Panc1 (cell line): ENCODE measurements at regions not wholly inside any gene's neighbourhood (a gene's known extent, or its start where the extent isn't known, plus 50 kb on each side); places are given as distances from the start of the nearest gene placed in this dataset.

Experiments
- ATAC-seq: fragments of 200-7000 bp; cut with Tn5 transposase; 2 replicates; pipeline ENCODE4 v1.9.1; 2020; ENCODE audit warnings: mild to moderate bottlenecking, moderate library complexity
- BruUV-seq: library from RNA; stranded (reverse); fragments of 400-500 nt; replicated peaks from 2 replicates; lab custom pipeline; 2021; lab: Mats Ljungman, UMichigan
- CTCF ChIA-PET: fragments of 300-600 bp; sonication (Branson Sonifier 250); formaldehyde crosslinking; loops from one replicate; lab custom pipeline; 2022; ENCODE audit warnings: antibody characterized with exemption; lab: Charles Lee
- POLR2A ChIA-PET: fragments of 300-600 bp; sonication (Branson Sonifier 250); formaldehyde crosslinking; loops from one replicate; lab custom pipeline; 2022; ENCODE audit warnings: antibody characterized with exemption; lab: Charles Lee
- DNase-seq: peaks from one replicate; pipeline ENCODE4 v3.0.0-alpha.2; 2010; ENCODE audit warnings: low read depth, low spot score
- H3K27ac ChIP-seq: 2 replicates; pipeline ENCODE4 v1.5.1; 2011; ENCODE audit warnings: mild to moderate bottlenecking, low read length, inconsistent platforms
- H3K27me3 ChIP-seq: fragments of 200-500 bp; sonication (Bioruptor generic); 2 replicates; pipeline ENCODE4 v1.6.0; 2014; ENCODE audit warnings: low read length, inconsistent platforms; ENCODE audit not compliant: control insufficient read depth, insufficient read depth
- H3K36me3 ChIP-seq: fragments of 200-500 bp; sonication (Bioruptor generic); 2 replicates; pipeline ENCODE4 v1.5.1; 2014; ENCODE audit warnings: inconsistent platforms, mild to moderate bottlenecking, low read length, moderate library complexity; ENCODE audit not compliant: control insufficient read depth, insufficient read depth
- H3K4me1 ChIP-seq: 2 replicates; pipeline ENCODE4 v1.5.1; 2011; ENCODE audit warnings: inconsistent platforms, mild to moderate bottlenecking, low read length, moderate library complexity; ENCODE audit not compliant: control insufficient read depth, insufficient read depth
- H3K4me3 ChIP-seq, 2 experiments: 2 replicates each; pipeline ENCODE4 v1.5.1; 2011 to 2012; ENCODE audit warnings: low read depth in 2 of 2, low read length in 2 of 2, mild to moderate bottlenecking in 2 of 2, inconsistent platforms in 1 of 2, moderate library complexity in 1 of 2
- H3K9me3 ChIP-seq: fragments of 200-500 bp; sonication (Bioruptor generic); 2 replicates; pipeline ENCODE4 v1.5.1; 2014; ENCODE audit warnings: low read depth, mild to moderate bottlenecking, inconsistent platforms, low read length, moderate library complexity; ENCODE audit not compliant: control insufficient read depth, insufficient read depth
- CTCF ChIP-seq: fragments of 450-650 bp; IDR thresholded peaks from 2 replicates; pipeline ENCODE4 v1.5.1; 2017; ENCODE audit warnings: mild to moderate bottlenecking
- POLR2AphosphoS5 ChIP-seq: IDR thresholded peaks from 2 replicates; pipeline ENCODE4 v1.6.1; 2012; ENCODE audit warnings: mild to moderate bottlenecking, low read depth, low read length, moderate library complexity
- REST ChIP-seq, 2 experiments: IDR thresholded peaks; 2 replicates each; pipeline ENCODE4 v1.6.1; 2011 to 2012; ENCODE audit warnings: low read depth in 2 of 2, control low read depth in 1 of 2, low read length in 1 of 2, mild to moderate bottlenecking in 1 of 2, moderate library complexity in 1 of 2; ENCODE audit not compliant: insufficient read depth in 1 of 2
- SIN3A ChIP-seq: IDR thresholded peaks from 2 replicates; pipeline ENCODE4 v1.6.1; 2012; ENCODE audit warnings: low read depth, mild to moderate bottlenecking, low read length, moderate library complexity, borderline replicate concordance; ENCODE audit not compliant: insufficient read depth
- TCF7L2 ChIP-seq: IDR thresholded peaks from 2 replicates; pipeline ENCODE4 v1.6.1; 2011; ENCODE audit warnings: mild to moderate bottlenecking, low read depth, low read length, inconsistent platforms
- in situ Hi-C: cut with HindIII; loops from 2 replicates; pipeline ENCODE4 v1.10.0; 2016; ENCODE audit warnings: low sequenced_read_pairs, low pct_unique_long_range_greater_than_20kb
- intact Hi-C: fragments of 100-400 bp; cut with micrococcal nuclease; formaldehyde crosslinking; loops from one replicate; pipeline ENCODE4 v1.10.0; 2022; ENCODE audit not compliant: unreplicated experiment

GRCh38 chr14:36429692-36430091 is 90.3 kb downstream of the NKX2-1 start:
- POLR2A ChIA-PET: no interaction called here
- Histone ChIP-seq H3K4me3 (no peak overlapping the region), H3K36me3 (no peaks in the 10 kb centered on the region), H3K9me3 (no peaks in the 10 kb centered on the region), H3K4me1 (no peaks in the 10 kb centered on the region), H3K27ac (no peak overlapping the region), H3K27me3 (no peaks in the 10 kb centered on the region)
- BruUV-seq: no TSS peak
- TF ChIP-seq REST (IDR thresholded peaks at IDR 0.05; ENCODE audit: insufficient read depth in 1 of 2, low read depth in 2 of 2, low read length in 1 of 2) (no peak), TCF7L2 (no peak), POLR2AphosphoS5 (no peak), SIN3A (no peak), CTCF (no peak)
- ATAC-seq (no peak), DNase-seq (no peak)
- CTCF ChIA-PET: no interaction called here
- intact Hi-C loops (no loop called here), in situ Hi-C loops (no loop called here)

- H3K27ac ChIP-seq: no peak overlapping the region
- TF ChIP-seq POLR2AphosphoS5 (no peak), CTCF (no peak)
- ATAC-seq (no peak), DNase-seq (no peak)
- CTCF ChIA-PET: no interaction called here
- H3K4me1 ChIP-seq: no peaks in the 10 kb centered on the region
- BruUV-seq: no TSS peak
- no peaks in the 10 kb centered on the region for H3K36me3 ChIP-seq
- in situ Hi-C loops (no loop called here), intact Hi-C loops (no loop called here)
- H3K27me3 ChIP-seq: no peaks in the 10 kb centered on the region
- POLR2A ChIA-PET: no interaction called here
- H3K4me3 ChIP-seq: no peak overlapping the region
- H3K9me3 ChIP-seq: no peaks in the 10 kb centered on the region
Observed at GRCh38 chr14:36428350-36428749, 91.7 kb downstream of the NKX2-1 start.

- H3K9me3 ChIP-seq: no peaks in the 10 kb centered on the region
- ATAC-seq (no peak), DNase-seq (no peak)
- no TSS peak for BruUV-seq
- no peaks in the 10 kb centered on the region for H3K4me1 ChIP-seq
- no peak overlapping the region for H3K4me3 ChIP-seq
- H3K27ac ChIP-seq: no peak overlapping the region
- ChIA-PET POLR2A (no interaction called here), CTCF (no interaction called here)
- in situ Hi-C loops (no loop called here), intact Hi-C loops (no loop called here)
- H3K27me3 ChIP-seq: no peaks in the 10 kb centered on the region
- no peaks in the 10 kb centered on the region for H3K36me3 ChIP-seq
- TF ChIP-seq REST (IDR thresholded peaks at IDR 0.05; ENCODE audit: insufficient read depth in 1 of 2, low read depth in 2 of 2, low read length in 1 of 2) (no peak), CTCF (no peak), POLR2AphosphoS5 (no peak), TCF7L2 (no peak), SIN3A (no peak)
Observed at GRCh38 chr14:36426836-36427235, 93.2 kb downstream of the NKX2-1 start.
